Stimulated activated naive CD4-positive, alpha-beta T cell (primary cell): ENCODE measurements at regions not wholly inside any gene's neighbourhood (a gene's known extent, or its start where the extent isn't known, plus 50 kb on each side); places are given as distances from the start of the nearest gene placed in this dataset.

ENCODE experiments used
- DNase-seq, 6 experiments: peaks; one replicate each; lab custom pipeline; 2025; lab: John Stamatoyannopoulos, UW

DNA sequence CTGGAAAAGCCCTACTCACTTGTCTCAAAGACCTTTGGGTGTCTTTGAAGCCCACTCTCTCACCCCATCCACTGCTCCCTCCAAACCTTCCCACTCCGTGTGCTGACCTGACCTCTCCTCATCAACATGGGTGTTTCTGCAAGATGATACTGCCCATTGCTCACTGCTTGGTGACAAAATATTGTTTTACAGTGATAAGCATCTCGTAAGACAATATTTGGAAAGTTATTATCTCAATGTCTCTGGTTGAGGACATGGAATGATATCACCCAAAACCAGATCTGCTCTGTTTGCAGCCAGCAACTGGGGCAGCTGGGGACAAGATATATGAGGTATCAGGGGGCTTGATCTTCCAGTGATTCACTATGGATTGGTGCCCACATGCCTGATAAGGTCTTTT is 195.8 kb downstream of the SALL1 start:
- DNase-seq: no peak

DNA sequence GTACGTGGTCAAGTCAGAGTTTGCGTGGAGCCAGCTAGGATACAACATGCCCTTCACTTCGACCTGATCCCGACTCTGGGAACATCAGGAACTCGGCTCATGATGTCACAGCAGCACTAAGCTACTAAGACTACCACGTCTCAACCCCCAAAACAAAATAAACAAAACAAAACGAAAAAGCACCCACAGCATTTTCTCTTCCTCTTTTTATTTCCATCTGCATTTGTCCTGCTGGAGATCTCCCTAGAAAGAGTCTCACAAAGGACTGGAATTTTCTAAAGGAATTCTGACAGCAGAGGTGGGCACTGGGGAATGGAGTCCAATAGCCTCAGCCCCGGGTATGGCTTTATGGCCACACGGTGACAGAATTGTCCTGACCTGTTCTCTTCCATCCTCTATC is 196.6 kb downstream of the SALL1 start:
- no peak for DNase-seq

DNA sequence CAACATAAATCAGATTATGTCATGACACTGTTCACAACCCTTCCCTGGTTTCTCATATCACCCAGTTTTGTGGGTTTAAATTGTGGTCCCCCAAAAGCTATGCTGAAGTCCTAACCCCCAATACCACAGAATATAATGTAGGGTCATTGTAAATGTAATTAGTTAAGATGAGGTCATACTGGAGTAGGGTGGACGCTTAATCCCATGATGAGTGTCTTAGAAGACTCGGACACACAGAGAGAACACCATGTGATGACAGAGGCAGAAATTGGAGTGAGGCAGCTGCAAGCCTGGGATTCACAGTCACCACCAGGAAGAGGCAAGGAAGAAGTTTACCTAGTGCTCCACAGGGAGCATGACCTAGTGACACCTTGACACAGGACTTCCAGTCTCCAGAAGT is 197.8 kb downstream of the SALL1 start:
- no peak for DNase-seq

DNA sequence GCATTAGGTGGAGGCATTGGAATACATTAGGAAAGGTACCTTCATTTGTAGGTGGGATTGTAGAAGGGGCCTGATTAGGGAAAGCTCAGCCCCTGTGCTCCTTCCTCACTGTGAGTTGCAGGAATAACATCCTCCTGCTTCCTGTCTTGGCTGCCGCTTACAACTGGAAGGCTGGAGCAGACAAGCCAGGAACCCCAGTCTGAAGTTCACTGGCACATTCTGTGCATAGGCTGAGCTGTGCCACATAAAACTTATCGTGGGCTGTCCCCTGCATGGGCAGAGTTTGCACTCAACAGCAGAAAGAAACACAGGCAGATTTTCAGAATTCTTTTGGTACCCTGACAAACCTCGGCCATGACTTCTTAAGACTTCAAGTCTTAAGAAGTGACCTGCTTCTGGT is 200.1 kb downstream of the SALL1 start:
- no peak for DNase-seq

DNA sequence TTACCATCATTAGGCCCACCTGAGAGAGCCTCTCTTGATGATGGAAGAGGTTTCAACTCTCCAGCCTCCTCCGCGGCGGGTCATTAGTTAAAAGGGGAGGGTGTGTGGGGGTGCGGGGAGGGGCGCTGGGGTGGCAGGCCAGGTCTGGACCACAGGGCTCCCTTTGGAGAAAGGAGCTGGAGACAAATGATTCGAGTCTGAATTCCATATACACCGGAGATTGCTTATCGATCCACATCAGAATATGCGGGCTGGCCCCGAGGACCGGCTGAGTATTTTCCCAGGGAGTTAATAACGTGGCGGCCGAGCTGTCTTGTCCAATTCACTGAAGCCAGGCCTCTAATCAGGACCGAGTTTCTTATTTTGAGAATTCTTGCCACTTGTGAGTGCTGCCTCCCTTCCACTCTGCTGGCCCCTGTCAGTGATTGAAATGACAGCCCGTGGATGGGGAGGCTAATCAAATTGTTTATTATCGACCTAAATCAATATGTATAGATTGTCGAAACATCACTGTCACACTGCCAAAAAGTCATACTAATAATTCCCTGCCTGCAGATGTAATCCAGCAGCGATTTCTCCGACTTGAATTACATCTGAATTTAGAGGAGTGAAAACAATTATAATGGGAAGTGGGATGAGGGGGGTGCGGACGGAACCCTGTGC is 202.7 kb downstream of the SALL1 start:
- no peak for DNase-seq

DNA sequence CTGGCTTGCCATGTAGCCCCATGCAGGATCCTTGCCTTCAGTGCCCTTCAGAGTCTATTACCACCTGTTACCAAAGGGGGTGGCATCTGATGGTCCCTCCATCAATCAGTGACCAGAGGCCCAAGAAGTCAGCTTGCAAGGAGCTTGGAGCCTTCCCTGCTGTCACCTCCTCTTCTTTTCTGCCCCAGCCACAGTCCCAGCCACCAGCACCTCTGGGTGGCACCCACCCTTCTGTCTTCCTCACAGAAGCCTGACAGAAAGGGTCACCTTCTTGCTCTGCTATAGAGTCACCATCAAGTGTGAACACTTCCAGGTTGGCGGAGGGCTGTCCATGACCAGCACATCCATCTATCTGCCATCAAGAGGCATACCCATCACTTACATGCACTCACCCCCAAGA is 203.2 kb downstream of the SALL1 start:
- no peak for DNase-seq

DNA sequence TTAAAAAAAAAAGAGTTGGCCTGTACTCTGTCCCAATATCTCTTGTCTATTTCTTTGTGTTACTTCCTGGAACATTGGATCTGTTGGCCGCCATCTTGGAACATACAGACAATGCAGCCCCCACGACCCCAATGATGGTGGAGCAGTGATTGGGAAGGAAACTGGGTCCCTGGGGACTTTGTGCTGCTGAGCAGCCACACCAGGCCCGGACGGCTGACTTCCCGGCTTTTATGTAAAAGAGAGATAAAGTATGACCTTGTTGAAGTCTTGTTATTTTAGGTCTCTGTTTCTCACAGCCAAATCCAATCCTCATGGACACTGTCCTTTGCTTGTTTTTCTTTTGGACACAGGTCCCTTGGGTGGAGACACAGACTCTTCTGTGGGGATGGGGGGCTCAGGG is 204.5 kb downstream of the SALL1 start:
- no peak for DNase-seq

DNA sequence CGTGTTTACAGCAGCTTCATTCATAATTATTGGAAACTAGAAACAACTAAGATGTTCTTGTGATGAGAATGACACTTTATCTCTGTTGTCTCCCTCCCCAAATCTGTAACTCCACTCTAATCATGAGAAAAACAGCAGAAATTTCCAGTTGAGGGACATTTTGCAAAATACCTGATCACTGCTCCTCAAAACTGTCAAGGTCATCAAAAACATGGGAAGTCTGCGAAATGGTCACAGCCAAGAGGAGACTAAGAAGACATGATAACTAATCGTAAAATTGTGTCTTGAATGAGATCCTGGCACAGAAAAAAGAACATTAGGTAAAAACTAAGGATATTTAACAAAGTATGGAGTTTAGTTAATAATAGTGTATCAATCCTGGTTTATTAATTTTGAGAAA is 204.2 kb downstream of the CYLD start:
- DNase-seq: no peak

DNA sequence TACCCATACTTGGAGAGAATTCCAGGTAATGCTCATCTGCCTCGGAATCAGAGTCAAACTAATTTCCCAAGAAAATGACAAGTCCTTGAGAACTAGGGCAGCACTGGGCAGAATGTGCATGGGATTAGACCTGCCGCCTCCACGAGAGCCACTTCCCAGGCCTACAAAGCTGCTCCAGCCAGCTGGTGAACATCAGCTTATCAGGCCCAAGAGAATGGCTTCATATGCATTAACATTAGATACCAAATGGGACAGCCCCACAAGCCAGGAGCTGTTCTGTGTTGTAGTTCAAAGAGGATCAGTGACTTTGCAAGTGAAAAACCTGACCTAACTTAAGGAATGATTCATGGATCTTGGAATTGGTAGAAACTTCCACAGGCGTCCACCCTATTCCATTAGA is 203.3 kb downstream of the CYLD start:
- DNase-seq: no peak

DNA sequence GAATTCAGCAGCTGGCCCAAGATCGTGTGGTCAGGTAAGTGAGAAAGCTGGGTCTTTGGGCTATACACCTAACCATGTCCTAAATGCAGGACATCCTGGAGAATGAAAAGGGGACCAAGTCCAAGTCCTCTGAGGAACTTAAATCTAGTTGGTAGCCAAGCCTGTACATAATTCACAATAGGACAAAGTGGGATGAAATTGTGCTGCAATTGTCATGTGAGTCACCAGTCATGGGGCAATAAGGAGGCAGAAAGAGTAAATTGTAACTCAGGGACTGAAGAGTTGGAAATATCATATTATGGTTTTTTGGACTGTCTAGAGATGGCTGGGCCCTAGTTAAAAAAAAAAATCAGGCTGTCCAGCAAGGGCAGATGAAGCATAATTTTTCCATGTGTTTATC is 202.6 kb downstream of the CYLD start:
- DNase-seq: no peak

DNA sequence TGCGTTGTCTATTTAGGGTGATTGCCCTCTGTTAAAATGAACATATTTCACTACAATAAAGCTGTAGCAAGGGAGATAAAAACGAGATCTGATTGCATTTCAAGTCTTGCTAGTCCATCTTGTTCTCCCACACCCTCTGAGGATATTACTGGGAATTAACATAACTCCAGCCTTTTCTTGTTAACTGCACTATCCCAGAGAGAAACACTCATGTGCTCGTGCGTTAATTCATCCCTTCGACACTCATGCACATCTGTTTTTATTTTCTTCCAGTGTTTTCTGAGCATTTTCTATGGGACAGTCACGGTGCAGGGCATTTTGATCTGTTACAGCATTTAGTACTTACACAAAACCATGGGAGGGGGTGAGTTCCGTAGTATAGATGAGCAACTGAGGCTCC is 202.1 kb downstream of the CYLD start:
- DNase-seq: no peak

DNA sequence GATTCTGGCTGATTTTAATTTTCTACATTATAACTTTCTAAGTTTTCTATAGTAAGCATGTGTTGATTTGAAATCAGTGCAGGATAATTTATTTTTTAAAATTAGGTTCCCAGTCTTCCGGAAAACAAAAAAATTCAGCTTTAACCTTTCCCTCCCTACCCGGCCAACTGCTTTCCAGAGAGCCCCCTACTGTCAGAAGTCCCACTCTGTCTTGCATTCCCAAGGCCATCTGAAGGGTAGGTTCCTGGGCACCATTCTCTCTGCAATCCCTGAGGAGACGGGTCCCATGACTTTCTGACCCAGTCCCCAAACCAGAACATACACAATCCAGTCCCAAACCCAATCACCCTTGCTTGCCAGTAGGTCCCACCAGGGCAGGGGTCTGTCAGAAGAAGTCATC is 200.3 kb downstream of the CYLD start:
- DNase-seq: no peak

DNA sequence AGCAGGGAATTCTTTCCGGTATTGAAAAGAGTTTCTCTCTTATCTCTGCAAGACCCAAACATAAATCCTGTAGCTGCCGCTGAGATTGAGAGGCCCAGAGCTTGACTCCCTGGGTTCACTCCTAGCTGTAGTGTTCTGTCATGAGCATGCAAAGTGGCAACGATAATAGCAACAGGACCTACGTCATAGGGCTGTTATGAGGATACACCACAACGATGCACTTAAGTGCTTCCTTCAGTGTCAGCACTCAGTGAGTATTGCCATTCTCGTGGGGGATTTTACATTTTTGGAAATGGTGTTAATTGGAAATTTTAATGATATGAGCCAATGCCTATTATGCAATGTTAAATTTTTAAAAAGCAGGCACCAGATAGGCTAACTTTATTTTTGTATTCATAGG is 199.8 kb downstream of the CYLD start:
- no peak for DNase-seq

DNA sequence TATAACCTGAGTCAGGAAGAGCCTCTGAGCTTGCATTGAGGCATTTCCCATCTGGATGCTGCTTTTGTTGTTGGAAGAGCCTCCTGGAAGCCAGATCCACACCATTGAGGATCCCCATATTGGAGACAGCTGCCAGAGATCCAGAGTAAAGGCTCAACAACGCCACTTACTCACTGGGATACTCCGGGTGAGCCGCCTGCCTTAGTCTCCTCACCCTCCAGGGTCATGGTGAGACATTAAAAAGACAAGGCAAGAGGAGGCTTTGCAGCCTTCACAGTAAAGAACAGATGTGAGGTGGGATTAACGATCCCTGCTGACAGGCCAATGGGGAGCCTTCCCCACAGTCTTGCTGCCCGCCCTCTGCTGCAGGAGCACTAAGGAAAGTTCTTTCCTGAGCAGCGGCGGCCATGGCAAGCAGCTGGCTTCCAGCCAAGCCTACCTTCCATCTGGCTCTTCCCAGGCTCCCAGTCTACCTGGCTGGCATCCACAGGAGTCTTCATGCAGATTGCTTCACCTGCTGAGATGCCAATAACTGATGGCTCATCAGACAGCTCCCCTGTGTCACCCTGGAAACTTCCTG is 198.5 kb downstream of the CYLD start:
- no peak for DNase-seq

DNA sequence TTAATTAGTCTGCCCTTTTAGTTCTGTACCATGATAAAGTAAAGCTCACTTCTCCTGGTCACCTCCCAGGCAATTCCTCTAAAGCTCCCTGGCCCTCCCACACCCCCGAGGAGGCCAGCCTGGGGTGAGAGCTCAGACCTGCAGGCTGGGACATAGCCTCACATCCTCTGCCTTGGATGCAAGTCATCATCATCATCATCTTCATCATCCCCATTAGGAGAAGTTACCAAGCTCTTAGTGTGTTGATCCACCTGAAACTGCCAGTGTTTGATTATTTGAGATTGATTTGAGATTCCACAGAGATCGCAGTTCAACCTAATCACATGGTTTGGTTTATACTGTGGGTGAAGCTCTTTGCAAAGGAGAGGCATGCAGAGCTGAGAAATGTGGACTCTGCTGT is 197.5 kb downstream of the CYLD start:
- DNase-seq: no peak

DNA sequence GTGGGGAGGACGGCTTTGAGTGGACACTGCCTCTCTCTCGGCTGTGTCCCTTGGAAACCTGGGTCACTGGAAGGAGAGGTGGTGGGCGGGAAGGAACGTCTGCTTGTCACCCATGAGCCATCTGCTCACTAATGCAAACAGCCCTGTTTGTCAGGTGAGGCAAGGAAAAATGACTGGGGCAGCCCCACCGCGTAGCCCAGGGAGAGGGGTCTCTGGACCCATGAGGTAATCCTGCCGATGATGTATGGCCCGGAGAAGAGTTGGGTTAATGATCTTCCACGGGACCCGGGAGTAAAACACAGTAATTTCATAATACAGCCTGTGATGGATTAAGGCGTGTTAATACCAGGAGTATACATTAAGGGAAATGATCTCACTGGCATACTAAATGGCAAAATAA is 197.0 kb downstream of the CYLD start:
- no peak for DNase-seq

DNA sequence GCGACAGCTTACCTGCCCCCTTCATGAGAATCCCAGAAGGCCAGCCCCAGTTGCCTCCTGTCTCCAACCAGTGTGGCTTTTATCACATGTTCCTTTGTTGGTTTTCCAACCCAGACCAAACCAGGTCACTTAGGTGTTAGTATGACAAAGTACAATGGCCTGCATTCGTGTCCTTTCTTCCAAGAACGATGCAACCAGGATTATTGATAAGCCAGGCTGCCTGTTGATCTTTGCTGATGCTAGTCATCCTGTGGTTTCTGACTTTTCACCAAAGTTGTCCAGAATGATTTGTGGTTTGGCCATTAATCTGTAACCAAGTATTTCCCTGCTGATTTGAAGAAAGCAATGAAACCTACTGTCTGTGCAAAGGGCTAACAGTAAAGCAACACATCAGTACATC is 191.4 kb downstream of the CYLD start:
- no peak for DNase-seq

DNA sequence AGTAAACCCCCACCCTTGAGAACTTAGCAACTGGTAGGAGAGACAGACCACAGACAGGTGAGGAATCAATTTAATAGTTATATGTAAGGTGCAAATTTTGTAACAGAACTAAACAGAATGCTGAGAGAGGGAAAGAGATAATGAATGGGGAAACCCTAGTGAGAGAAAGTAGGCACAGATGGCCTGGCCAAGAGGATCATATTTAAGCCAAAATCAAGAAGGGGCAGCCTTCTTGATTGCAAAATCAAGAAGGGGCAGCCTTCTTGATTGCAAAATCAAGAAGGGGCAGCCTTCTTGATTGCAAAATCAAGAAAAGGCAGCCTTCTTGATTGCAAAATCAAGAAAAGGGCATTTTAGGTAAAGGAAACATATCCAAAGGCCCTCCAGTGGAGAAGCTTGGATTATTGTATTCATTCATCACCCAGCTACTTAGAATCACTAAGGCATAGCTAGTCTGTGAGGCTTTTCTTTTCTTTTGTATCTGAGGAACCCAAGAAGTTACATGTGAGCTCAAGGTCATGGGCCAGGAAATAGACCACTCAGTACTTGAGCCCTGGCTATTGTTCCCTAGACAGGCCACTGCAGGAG is 190.6 kb downstream of the CYLD start:
- DNase-seq: no peak

DNA sequence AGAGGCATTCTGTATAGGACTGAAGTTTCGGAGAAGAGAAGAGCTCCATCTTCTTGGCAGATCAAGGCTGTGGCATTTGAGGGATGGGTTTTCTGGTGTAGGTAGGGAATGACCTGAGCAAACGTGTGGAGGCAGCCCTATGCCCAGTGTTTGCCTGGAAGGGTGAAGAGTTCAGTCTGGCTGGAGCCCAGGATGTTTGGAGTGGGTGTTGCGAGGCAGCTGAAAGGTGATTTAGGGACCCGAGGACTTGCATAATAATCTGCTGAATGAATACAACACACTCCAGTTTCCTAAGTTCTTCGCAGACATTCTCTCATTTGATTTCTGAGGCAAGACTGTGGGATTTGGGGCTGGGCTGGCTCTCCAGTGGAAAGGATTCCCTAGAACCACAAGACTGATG is 186.2 kb downstream of the CYLD start:
- no peak for DNase-seq

DNA sequence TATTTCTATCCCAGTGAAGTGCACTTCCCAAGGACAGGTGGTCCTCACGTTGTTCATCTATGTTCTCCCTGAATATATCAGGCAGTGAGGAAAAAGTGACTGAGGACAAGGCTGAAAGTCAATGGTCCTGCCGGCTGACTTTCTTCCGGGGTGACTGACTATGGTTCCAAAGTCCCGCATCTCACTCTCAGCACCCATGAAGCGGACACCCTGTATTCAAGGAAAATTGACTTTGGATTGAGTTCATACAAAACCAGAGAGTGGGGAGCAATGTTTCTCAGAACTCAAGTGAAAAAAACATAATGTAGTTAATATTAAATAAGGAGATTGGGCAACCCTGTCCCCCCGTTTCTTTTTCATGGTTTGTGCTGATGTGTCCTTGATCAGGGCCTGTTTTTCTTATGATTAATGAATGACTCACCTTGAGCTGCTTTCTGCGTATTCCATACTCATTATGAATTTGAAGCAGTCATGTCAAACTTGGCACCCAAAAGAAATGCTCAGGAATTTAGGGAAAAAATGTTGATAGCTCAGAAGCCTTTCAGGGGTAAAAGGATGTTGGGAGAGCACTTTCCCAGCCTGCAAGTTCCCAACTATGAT is 184.0 kb downstream of the CYLD start:
- no peak for DNase-seq

DNA sequence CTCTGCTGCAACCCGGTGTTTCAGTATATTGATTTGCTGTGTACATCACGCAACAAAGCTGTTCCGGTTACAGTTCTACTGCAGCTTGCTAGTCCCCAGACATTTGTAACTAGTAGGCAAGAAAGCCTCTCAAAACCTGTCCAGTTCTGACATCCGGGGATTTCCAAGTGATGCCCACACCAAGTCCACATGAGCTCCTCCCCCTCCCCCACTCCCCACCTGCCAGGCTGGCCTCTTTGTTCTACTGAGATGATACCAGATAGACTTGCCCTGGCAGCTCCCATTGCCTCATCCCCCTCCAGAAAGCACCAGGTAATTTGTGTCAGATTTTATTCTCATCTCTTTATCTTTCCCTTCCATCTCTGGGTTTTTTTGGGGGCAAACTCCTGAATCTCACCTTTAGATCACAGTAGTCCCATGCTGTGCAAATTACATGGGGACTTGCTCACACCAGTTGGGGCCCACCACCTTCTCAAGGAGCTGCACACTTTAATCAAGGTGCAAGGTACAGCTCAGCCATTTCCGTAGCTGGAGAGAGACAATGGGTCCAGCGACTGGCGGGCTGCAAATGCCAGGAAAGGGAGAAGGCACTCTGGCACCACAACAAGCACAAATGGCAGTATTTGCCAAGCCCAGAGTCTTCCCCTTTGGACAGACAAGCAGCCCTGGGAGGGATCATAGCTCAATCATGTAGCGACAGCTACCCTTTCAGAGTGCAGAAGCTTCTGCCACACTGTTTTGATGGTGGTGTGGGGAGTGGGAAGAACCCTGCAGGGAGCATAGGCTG is 183.1 kb downstream of the CYLD start:
- no peak for DNase-seq

DNA sequence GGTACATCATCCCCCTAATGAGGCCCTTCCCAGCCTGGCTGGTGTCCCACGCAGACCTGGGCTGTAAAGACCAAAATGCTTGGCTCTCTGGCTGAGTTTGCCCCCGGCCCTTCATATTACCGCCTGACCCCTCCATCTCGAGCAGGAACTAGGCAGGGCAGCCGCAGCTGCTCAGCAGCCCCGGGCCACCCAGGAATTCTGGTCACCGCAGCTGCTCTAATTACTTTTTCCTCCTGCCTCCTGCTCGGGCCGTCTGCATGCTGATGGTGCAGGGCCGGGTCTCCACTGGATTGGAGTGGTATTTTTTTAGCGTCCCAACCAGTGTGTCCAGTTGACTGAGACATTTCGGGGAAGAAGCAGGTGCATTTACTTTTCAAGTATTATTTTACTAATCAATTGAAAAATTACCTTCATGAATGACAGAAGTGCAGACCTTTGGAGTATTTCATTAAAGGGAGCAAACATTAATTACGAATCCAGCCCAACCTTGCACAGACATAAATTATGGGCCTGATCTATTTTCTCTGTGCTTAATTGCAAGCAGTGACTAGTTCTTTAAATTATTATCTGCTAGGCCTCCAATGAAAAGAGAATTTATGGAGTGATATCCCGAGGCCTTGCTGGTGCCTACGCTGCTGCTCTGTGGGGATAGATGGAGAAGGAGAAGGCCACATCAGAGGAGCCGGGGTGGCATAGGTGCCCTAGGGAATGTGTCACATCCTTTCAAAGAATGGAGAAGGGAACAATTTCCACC is 176.2 kb downstream of the CYLD start:
- no peak for DNase-seq
